SH-SY5Y (cell line): ENCODE measurements at regions not wholly inside any gene's neighbourhood (a gene's known extent, or its start where the extent isn't known, plus 50 kb on each side); places are given as distances from the start of the nearest gene placed in this dataset.

Source experiments
- GATA2 ChIP-seq: IDR thresholded peaks from 2 replicates; pipeline ENCODE4 v1.6.1; 2011; ENCODE audit warnings: mild to moderate bottlenecking, low read depth, low read length
- GATA3 ChIP-seq: IDR thresholded peaks from 2 replicates; pipeline ENCODE4 v1.6.1; 2011; ENCODE audit warnings: low read depth, mild to moderate bottlenecking, low read length, moderate library complexity

- TF ChIP-seq GATA3 (no peak), GATA2 (peak; percentile 61)
These were observed 159.4 kb upstream of the UBE2E1 start for GRCh38 chr3:23646184-23646920.
